H9 (cell line): ENCODE measurements at regions not wholly inside any gene's neighbourhood (a gene's known extent, or its start where the extent isn't known, plus 50 kb on each side); places are given as distances from the start of the nearest gene placed in this dataset.

Source experiments
- DNase-seq: peaks from one replicate; pipeline ENCODE4 v3.0.0-alpha.2; 2017
- H2AFZ ChIP-seq: one replicate; pipeline ENCODE4 v1.6.1; 2013; ENCODE audit warnings: mild to moderate bottlenecking, low read length, control low read depth, moderate library complexity
- H2AK5ac ChIP-seq: 2 replicates; pipeline ENCODE4 v1.6.1; 2013; ENCODE audit warnings: low read length, control low read depth, mixed read lengths; ENCODE audit not compliant: insufficient read length
- H2BK120ac ChIP-seq: one replicate; pipeline ENCODE4 v1.6.1; 2013; ENCODE audit warnings: low read depth, mild to moderate bottlenecking, low read length, control low read depth, inconsistent platforms; ENCODE audit not compliant: poor library complexity, severe bottlenecking
- H2BK12ac ChIP-seq: 2 replicates; pipeline ENCODE4 v1.6.1; 2013; ENCODE audit warnings: low read length, control low read depth, mixed read lengths, low read depth; ENCODE audit not compliant: insufficient read length
- H2BK15ac ChIP-seq: 2 replicates; pipeline ENCODE4 v1.6.1; 2013; ENCODE audit warnings: low read depth, low read length, control low read depth
- H2BK20ac ChIP-seq: one replicate; pipeline ENCODE4 v1.6.1; 2013; ENCODE audit warnings: low read depth, mild to moderate bottlenecking, low read length, control low read depth, inconsistent platforms; ENCODE audit not compliant: poor library complexity, severe bottlenecking
- H2BK5ac ChIP-seq: 2 replicates; pipeline ENCODE4 v1.6.1; 2013; ENCODE audit warnings: low read length, control low read depth, mixed read lengths; ENCODE audit not compliant: insufficient read length
- H3K14ac ChIP-seq: 2 replicates; pipeline ENCODE4 v1.6.1; 2013; ENCODE audit warnings: low read length, control low read depth; ENCODE audit not compliant: insufficient read depth
- H3K18ac ChIP-seq: 2 replicates; pipeline ENCODE4 v1.6.1; 2013; ENCODE audit warnings: low read depth, mild to moderate bottlenecking, mixed read lengths, low read length, control low read depth; ENCODE audit not compliant: insufficient read length
- H3K23ac ChIP-seq: 2 replicates; pipeline ENCODE4 v1.6.1; 2013; ENCODE audit warnings: low read length, control low read depth, mixed read lengths, low read depth; ENCODE audit not compliant: insufficient read length
- H3K23me2 ChIP-seq: 2 replicates; pipeline ENCODE4 v1.6.1; 2013; ENCODE audit warnings: low read depth, mild to moderate bottlenecking, mixed read lengths, low read length, control low read depth; ENCODE audit not compliant: insufficient read length, poor library complexity, severe bottlenecking
- H3K27ac ChIP-seq: 2 replicates; pipeline ENCODE4 v1.5.1; 2013; ENCODE audit warnings: low read length, control low read depth, mixed read lengths, low read depth; ENCODE audit not compliant: insufficient read length
- H3K27me3 ChIP-seq: 2 replicates; pipeline ENCODE4 v1.6.1; 2013; ENCODE audit warnings: low read length, control low read depth, inconsistent platforms; ENCODE audit not compliant: insufficient read depth
- H3K4ac ChIP-seq: 2 replicates; pipeline ENCODE4 v1.6.1; 2013; ENCODE audit warnings: low read depth, mild to moderate bottlenecking, control low read depth, inconsistent platforms, low read length, moderate library complexity
- H3K4me1 ChIP-seq: 2 replicates; pipeline ENCODE4 v1.6.1; 2013; ENCODE audit warnings: low read length, control low read depth, inconsistent platforms; ENCODE audit not compliant: insufficient read depth
- H3K4me2 ChIP-seq: 2 replicates; pipeline ENCODE4 v1.6.1; 2013; ENCODE audit warnings: low read length, control low read depth, mixed read lengths; ENCODE audit not compliant: insufficient read length, insufficient read depth
- H3K56ac ChIP-seq: 2 replicates; pipeline ENCODE4 v1.6.1; 2013; ENCODE audit warnings: low read depth, mild to moderate bottlenecking, mixed read lengths, low read length, control low read depth; ENCODE audit not compliant: insufficient read length
- H3K79me1 ChIP-seq: 2 replicates; pipeline ENCODE4 v1.6.1; 2013; ENCODE audit warnings: low read depth, mild to moderate bottlenecking, moderate library complexity, low read length, control low read depth, inconsistent platforms; ENCODE audit not compliant: insufficient read depth, poor library complexity, severe bottlenecking
- H3K79me2 ChIP-seq: 2 replicates; pipeline ENCODE4 v1.6.1; 2013; ENCODE audit warnings: low read length, control low read depth, inconsistent platforms; ENCODE audit not compliant: insufficient read depth
- H3K9ac ChIP-seq: 2 replicates; pipeline ENCODE4 v1.6.1; 2013; ENCODE audit warnings: low read length, control low read depth, mixed read lengths; ENCODE audit not compliant: insufficient read length; ENCODE audit errors: extremely low read depth
- H3K9me3 ChIP-seq: one replicate; pipeline ENCODE4 v1.6.1; 2013; ENCODE audit warnings: low read depth, low read length, inconsistent platforms; ENCODE audit not compliant: control insufficient read depth
- H3T11ph ChIP-seq: one replicate; pipeline ENCODE4 v1.6.1; 2013; ENCODE audit warnings: mild to moderate bottlenecking, low read length, control low read depth, inconsistent platforms
- H4K20me1 ChIP-seq: one replicate; pipeline ENCODE4 v1.6.1; 2013; ENCODE audit not compliant: control insufficient read depth, insufficient read length, insufficient read depth
- H4K5ac ChIP-seq: 2 replicates; pipeline ENCODE4 v1.6.1; 2013; ENCODE audit warnings: low read depth, mild to moderate bottlenecking, mixed read lengths, low read length, control low read depth; ENCODE audit not compliant: insufficient read length
- H4K8ac ChIP-seq: replicated peaks from 2 replicates; pipeline ENCODE4 v1.6.1; 2013; ENCODE audit warnings: low read length, control low read depth, mixed read lengths, low read depth; ENCODE audit not compliant: insufficient read length
- H4K91ac ChIP-seq: 2 replicates; pipeline ENCODE4 v1.6.1; 2013; ENCODE audit warnings: low read depth, mild to moderate bottlenecking, moderate library complexity, mixed read lengths, low read length, control low read depth; ENCODE audit not compliant: insufficient read length
- H3K27ac Mint-ChIP-seq, 3 experiments: 2 replicates in 2 of 3; 3 replicates in 1 of 3; pipeline ENCODE4 v1.8.0; 2020 to 2021; ENCODE audit warnings: mixed read lengths in 3 of 3, mild to moderate bottlenecking in 1 of 3, moderate library complexity in 1 of 3
- H3K27me3 Mint-ChIP-seq: 2 replicates; pipeline ENCODE4 v1.8.0; 2021; ENCODE audit warnings: low read depth, mild to moderate bottlenecking, moderate library complexity, mixed read lengths
- H3K36me3 Mint-ChIP-seq, 3 experiments: 2 replicates in 2 of 3; 3 replicates in 1 of 3; pipeline ENCODE4 v1.8.0; 2020 to 2021; ENCODE audit warnings: low read depth in 3 of 3, mixed read lengths in 3 of 3; ENCODE audit not compliant: insufficient read depth in 1 of 3
- H3K4me1 Mint-ChIP-seq, 2 experiments: 2 replicates each; pipeline ENCODE4 v1.8.0; 2020; ENCODE audit warnings: mixed read lengths in 2 of 2
- H3K4me3 Mint-ChIP-seq, 2 experiments: 2 replicates in 1 of 2; 3 replicates in 1 of 2; pipeline ENCODE4 v1.8.0; 2020 to 2021; ENCODE audit warnings: mild to moderate bottlenecking in 2 of 2, mixed read lengths in 2 of 2, moderate library complexity in 1 of 2
- H3K9me3 Mint-ChIP-seq, 2 experiments: 2 replicates in 1 of 2; 3 replicates in 1 of 2; pipeline ENCODE4 v1.8.0; 2020; ENCODE audit warnings: mild to moderate bottlenecking in 2 of 2, mixed read lengths in 2 of 2, moderate library complexity in 1 of 2
- CTCF ChIP-seq: fragments of 200-600 bp; sonication (generic); conservative IDR thresholded peaks from 3 replicates; pipeline ENCODE4 v1.8.0; 2021; ENCODE audit warnings: antibody characterized with exemption, mild to moderate bottlenecking
- WGBS: extraction: QIAGEN DNeasy Blood & Tissue Kit; methylation state at CpG from one replicate; pipeline ENCODE4 v1.1.7; 2013; ENCODE audit warnings: missing lambda C conversion rate, low lambda C conversion rate, mixed read lengths; ENCODE audit not compliant: insufficient read length; ENCODE audit errors: extremely low coverage; 5-methylcytosine and 5-hydroxymethylcytosine counted together

DNA sequence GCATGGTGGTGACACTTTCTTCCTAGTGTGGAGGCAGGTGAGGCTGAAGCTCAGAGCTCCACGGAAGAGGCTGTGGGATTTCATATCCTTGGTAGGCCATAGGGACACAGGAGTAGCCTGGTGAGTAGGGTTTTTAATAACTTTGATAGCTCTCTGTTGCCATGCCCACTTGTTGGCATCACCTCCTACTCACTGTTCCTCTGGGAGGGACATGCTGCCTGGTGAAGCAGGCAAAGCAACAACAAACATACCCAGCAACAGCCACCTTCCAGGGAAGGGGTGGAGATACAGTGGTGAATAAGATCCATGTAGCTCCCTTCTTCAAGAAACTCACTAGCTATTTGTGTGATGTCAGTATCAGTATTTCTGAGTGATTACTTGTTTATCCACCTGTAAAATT is 285.4 kb downstream of the CLIC5 start:
- no peak for TF ChIP-seq CTCF
- H3K18ac ChIP-seq: no peak overlapping the region
- H3K36me3 Mint-ChIP-seq: no peaks in the 10 kb centered on the region
- H2AK5ac ChIP-seq: no peak overlapping the region
- no peak for DNase-seq
- H3K4me1 ChIP-seq: no peaks in the 10 kb centered on the region
- no peaks in the 10 kb centered on the region for H3K9me3 ChIP-seq
- no peak overlapping the region for H3K9ac ChIP-seq
- no peaks in the 10 kb centered on the region for H4K20me1 ChIP-seq
- no peak overlapping the region for H2BK5ac ChIP-seq
- H2BK120ac ChIP-seq: no peak overlapping the region
- H3T11ph ChIP-seq: no peak overlapping the region
- H2BK20ac ChIP-seq: no peak overlapping the region
- no peaks in the 10 kb centered on the region for H3K27me3 ChIP-seq
- H3K79me1 ChIP-seq: no peaks in the 10 kb centered on the region
- H3K9me3 Mint-ChIP-seq: no peaks in the 10 kb centered on the region
- H3K79me2 ChIP-seq: no peaks in the 10 kb centered on the region
- no peak overlapping the region for H3K4ac ChIP-seq
- H4K8ac ChIP-seq: no peak overlapping the region
- H3K27me3 Mint-ChIP-seq: no peaks in the 10 kb centered on the region
- no peak overlapping the region for H2AFZ ChIP-seq
- H2BK15ac ChIP-seq: no peak overlapping the region
- H2BK12ac ChIP-seq: no peak overlapping the region
- no CpG with 5 or more reads among the region's 1 CpG for WGBS
- no peak overlapping the region for H3K4me3 Mint-ChIP-seq
- no peak overlapping the region for H3K4me2 ChIP-seq
- no peak overlapping the region for H3K23ac ChIP-seq
- H3K23me2 ChIP-seq: no peaks in the 10 kb centered on the region
- H3K14ac ChIP-seq: no peak overlapping the region
- H3K56ac ChIP-seq: no peak overlapping the region
- H4K91ac ChIP-seq: no peak overlapping the region
- no peak overlapping the region for H4K5ac ChIP-seq
- no peak overlapping the region for H3K27ac Mint-ChIP-seq
- H3K4me1 Mint-ChIP-seq: 0 out of 4 replicates have a peak, but pooled peaks cover 0 to 3% of the 10 kb centered on the region in 2 experiments
- no peak overlapping the region for H3K27ac ChIP-seq
